ENCODE measurements at regions not wholly inside any gene's neighbourhood (a gene's known extent, or its start where the extent isn't known, plus 50 kb on each side); places are given as distances from the start of the nearest gene placed in this dataset.

GRCh38 chr14:95442633-95443021 is 73.8 kb downstream of the SYNE3 start (continued):
- TF ChIP-seq, protein P1, sequence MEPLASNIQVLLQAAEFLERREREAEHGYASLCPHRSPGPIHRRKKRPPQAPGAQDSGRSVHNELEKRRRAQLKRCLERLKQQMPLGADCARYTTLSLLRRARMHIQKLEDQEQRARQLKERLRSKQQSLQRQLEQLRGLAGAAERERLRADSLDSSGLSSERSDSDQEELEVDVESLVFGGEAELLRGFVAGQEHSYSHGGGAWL (CRISPR knock-in tag; IDR thresholded peaks at IDR 0.05) = no peak
- TF ChIP-seq ZNF619 (CRISPR knock-in tag; IDR thresholded peaks at IDR 0.05) = 0 out of 2 replicates have a peak, but pooled peaks have one; percentile 43
- no peak for TF ChIP-seq GFI1 (CRISPR knock-in tag; IDR thresholded peaks at IDR 0.05; ENCODE audit: borderline replicate concordance)
- TF ChIP-seq IKZF1 (IDR thresholded peaks at IDR 0.05) = no peak
- no peak for TF ChIP-seq FOXJ3 (CRISPR knock-in tag; IDR thresholded peaks at IDR 0.05; ENCODE audit: borderline replicate concordance)
- no peak for TF ChIP-seq REXO4 (CRISPR knock-in tag; IDR thresholded peaks at IDR 0.05; ENCODE audit: borderline replicate concordance)
- TF ChIP-seq, protein P2, sequence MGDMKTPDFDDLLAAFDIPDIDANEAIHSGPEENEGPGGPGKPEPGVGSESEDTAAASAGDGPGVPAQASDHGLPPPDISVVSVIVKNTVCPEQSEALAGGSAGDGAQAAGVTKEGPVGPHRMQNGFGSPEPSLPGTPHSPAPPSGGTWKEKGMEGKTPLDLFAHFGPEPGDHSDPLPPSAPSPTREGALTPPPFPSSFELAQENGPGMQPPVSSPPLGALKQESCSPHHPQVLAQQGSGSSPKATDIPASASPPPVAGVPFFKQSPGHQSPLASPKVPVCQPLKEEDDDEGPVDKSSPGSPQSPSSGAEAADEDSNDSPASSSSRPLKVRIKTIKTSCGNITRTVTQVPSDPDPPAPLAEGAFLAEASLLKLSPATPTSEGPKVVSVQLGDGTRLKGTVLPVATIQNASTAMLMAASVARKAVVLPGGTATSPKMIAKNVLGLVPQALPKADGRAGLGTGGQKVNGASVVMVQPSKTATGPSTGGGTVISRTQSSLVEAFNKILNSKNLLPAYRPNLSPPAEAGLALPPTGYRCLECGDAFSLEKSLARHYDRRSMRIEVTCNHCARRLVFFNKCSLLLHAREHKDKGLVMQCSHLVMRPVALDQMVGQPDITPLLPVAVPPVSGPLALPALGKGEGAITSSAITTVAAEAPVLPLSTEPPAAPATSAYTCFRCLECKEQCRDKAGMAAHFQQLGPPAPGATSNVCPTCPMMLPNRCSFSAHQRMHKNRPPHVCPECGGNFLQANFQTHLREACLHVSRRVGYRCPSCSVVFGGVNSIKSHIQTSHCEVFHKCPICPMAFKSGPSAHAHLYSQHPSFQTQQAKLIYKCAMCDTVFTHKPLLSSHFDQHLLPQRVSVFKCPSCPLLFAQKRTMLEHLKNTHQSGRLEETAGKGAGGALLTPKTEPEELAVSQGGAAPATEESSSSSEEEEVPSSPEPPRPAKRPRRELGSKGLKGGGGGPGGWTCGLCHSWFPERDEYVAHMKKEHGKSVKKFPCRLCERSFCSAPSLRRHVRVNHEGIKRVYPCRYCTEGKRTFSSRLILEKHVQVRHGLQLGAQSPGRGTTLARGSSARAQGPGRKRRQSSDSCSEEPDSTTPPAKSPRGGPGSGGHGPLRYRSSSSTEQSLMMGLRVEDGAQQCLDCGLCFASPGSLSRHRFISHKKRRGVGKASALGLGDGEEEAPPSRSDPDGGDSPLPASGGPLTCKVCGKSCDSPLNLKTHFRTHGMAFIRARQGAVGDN (CRISPR knock-in tag; IDR thresholded peaks at IDR 0.05) = peak; percentile 84
- no peak for TF ChIP-seq SMARCE1 (IDR thresholded peaks at IDR 0.05; ENCODE audit: borderline replicate concordance)
- no peak for TF ChIP-seq ARNT (IDR thresholded peaks at IDR 0.05)
- no peak for TF ChIP-seq RARG (CRISPR knock-in tag; IDR thresholded peaks at IDR 0.05; ENCODE audit: low read depth)
- TF ChIP-seq MXD1 (CRISPR knock-in tag; IDR thresholded peaks at IDR 0.05) = no peak
- no peak for TF ChIP-seq CENPT (CRISPR knock-in tag; IDR thresholded peaks at IDR 0.05; ENCODE audit: low read depth)
- no peak for TF ChIP-seq ONECUT2 (CRISPR knock-in tag; IDR thresholded peaks at IDR 0.05)
- no peak for TF ChIP-seq BATF2 (CRISPR knock-in tag; IDR thresholded peaks at IDR 0.05)
- TF ChIP-seq, protein P3, sequence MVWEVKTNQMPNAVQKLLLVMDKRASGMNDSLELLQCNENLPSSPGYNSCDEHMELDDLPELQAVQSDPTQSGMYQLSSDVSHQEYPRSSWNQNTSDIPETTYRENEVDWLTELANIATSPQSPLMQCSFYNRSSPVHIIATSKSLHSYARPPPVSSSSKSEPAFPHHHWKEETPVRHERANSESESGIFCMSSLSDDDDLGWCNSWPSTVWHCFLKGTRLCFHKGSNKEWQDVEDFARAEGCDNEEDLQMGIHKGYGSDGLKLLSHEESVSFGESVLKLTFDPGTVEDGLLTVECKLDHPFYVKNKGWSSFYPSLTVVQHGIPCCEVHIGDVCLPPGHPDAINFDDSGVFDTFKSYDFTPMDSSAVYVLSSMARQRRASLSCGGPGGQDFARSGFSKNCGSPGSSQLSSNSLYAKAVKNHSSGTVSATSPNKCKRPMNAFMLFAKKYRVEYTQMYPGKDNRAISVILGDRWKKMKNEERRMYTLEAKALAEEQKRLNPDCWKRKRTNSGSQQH (CRISPR knock-in tag; IDR thresholded peaks at IDR 0.05; ENCODE audit: low read depth) = no peak
- no peak for TF ChIP-seq POLR2A (IDR thresholded peaks at IDR 0.05; ENCODE audit: insufficient read depth in 1 of 2, low read depth in 2 of 2, low read length in 2 of 2)
- no peak for TF ChIP-seq IRX3 (CRISPR knock-in tag; IDR thresholded peaks at IDR 0.05; ENCODE audit: borderline replicate concordance, low read depth)
- 0 out of 2 replicates have a peak, but pooled peaks have one; percentile 42 for TF ChIP-seq ZNF614 (CRISPR knock-in tag; IDR thresholded peaks at IDR 0.05; ENCODE audit: borderline replicate concordance)
- TF ChIP-seq, protein P4, sequence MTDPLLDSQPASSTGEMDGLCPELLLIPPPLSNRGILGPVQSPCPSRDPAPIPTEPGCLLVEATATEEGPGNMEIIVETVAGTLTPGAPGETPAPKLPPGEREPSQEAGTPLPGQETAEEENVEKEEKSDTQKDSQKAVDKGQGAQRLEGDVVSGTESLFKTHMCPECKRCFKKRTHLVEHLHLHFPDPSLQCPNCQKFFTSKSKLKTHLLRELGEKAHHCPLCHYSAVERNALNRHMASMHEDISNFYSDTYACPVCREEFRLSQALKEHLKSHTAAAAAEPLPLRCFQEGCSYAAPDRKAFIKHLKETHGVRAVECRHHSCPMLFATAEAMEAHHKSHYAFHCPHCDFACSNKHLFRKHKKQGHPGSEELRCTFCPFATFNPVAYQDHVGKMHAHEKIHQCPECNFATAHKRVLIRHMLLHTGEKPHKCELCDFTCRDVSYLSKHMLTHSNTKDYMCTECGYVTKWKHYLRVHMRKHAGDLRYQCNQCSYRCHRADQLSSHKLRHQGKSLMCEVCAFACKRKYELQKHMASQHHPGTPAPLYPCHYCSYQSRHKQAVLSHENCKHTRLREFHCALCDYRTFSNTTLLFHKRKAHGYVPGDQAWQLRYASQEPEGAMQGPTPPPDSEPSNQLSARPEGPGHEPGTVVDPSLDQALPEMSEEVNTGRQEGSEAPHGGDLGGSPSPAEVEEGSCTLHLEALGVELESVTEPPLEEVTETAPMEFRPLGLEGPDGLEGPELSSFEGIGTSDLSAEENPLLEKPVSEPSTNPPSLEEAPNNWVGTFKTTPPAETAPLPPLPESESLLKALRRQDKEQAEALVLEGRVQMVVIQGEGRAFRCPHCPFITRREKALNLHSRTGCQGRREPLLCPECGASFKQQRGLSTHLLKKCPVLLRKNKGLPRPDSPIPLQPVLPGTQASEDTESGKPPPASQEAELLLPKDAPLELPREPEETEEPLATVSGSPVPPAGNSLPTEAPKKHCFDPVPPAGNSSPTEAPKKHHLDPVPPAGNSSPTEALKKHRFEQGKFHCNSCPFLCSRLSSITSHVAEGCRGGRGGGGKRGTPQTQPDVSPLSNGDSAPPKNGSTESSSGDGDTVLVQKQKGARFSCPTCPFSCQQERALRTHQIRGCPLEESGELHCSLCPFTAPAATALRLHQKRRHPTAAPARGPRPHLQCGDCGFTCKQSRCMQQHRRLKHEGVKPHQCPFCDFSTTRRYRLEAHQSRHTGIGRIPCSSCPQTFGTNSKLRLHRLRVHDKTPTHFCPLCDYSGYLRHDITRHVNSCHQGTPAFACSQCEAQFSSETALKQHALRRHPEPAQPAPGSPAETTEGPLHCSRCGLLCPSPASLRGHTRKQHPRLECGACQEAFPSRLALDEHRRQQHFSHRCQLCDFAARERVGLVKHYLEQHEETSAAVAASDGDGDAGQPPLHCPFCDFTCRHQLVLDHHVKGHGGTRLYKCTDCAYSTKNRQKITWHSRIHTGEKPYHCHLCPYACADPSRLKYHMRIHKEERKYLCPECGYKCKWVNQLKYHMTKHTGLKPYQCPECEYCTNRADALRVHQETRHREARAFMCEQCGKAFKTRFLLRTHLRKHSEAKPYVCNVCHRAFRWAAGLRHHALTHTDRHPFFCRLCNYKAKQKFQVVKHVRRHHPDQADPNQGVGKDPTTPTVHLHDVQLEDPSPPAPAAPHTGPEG (CRISPR knock-in tag; IDR thresholded peaks at IDR 0.05) = no peak

All from HepG2 (cell line).